ENCODE measurements at regions not wholly inside any gene's neighbourhood (a gene's known extent, or its start where the extent isn't known, plus 50 kb on each side); places are given as distances from the start of the nearest gene placed in this dataset.
"Not testable (repeated sequence)": the region's sequence is repeated elsewhere in the genome, so short reads cannot be mapped to it uniquely, and the experiment has no call there.

DNA sequence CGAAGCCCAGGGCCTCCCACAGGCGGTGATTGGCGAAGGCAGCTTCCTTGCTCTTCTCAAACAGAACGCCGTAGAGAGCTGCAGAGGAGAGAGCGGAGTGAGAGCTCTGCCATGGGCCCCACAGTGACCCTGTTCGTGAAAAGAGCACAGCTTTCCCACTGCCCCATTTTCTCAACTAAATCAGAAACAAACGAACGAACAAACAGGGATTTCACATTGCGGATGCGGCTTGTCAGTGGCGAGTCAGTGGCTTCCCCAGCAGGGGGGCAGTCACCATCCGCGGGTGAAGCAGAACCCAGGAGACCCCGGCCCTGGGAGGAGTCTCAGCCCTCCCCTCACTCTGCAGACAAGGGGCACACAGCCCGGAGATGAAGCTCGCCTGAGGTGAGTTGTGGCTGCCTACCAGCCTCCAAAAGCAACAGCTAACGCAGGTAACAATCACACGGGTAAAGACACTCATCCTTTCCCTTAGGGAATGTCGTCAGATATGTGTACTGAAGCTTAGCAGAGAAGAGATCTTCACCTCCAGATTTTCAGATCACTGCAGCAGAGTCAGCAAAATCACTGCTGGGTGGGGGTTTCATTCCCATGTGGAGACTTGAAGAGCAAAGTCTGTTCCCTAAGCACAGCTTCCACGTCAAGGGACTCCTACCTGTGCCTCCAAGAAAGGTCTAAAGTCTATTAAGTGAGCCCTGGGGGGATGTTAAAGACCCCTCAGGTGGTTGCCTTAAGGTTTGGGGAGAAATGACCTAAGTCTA, 51.2 kb upstream of the GPR31 start:
- DNase-seq, result no peak

DNA sequence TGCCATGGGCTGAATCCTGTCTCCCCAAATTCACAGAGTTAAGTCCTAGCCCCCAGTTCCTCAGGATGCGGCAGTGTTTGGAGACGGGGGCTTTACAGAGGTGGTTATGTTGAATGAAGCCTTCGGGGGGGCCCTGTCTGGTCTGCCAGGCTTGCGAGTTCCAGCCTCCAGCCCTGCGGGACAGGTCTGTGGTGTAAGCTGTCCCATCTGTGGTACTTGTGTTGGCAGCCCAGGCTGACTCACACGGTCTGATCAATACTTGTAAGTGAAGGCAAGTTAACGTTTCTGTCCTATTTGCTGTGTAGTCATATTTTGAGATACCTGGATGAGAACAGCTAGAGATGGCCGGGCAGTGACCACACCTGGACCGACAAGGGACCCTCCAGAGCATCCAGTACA, 51.8 kb upstream of the GPR31 start:
- no peak for DNase-seq

DNA sequence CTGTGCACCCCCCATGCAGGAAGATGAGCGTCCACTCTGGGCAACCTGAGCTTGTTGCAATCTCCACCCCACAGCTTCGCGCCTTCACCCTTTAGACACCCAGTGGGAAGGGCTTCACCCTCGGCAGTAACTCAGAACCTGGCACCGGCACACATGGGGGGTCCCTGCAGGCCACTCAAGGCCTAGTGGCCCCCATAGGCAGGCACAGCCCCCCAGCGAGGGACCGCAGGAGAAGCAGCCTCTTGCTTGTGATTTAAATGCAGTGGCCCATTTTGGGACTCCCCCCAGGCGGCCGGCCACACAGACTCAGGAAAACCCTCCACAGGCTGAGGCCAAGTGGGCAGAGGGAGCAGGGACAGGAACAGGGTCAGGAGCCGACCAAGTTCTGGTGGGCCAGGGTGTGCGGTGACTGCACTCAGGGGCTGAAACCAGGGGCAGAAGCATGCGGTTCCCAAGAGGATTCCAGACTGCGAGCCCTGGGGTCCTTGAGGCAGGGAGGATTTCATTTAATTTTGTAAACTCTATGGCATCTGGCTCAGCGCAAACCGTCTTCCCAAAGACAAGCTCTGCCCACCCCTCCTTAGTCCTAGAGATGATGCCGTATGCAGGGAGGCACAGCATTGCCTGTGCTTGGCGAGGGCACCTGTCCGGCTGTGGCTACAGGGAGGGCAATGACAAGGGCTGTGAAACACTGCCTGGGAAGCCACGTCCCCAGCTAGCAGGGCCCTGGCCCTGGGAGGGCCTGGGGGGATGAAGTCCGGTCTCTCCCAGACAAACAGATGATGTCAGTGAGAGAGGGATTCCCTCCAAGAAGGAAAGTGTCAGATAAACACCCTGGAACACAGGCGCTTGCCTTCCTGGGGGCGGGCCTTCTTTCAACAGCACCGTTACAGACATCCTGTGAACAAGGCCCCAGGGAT, 52.9 kb upstream of the GPR31 start:
- no peak for DNase-seq

DNA sequence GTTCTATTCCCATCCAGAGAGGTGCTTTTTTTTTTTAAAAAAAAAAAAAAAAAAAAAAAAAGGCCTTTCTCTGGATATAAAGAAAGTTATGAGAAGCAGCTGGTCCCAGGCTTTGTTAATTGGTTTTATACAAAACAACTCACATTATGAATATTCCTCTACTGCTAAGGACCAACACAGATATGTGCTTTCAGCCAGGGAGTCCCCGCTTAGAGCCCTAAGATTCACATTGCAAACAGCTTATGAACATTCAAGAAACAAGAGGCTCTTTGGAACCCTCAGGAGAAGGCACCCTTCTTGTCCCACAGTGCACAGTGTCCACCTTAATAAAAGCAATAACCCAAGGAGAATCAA, 53.5 kb upstream of the GPR31 start:
- no peak for DNase-seq

DNA sequence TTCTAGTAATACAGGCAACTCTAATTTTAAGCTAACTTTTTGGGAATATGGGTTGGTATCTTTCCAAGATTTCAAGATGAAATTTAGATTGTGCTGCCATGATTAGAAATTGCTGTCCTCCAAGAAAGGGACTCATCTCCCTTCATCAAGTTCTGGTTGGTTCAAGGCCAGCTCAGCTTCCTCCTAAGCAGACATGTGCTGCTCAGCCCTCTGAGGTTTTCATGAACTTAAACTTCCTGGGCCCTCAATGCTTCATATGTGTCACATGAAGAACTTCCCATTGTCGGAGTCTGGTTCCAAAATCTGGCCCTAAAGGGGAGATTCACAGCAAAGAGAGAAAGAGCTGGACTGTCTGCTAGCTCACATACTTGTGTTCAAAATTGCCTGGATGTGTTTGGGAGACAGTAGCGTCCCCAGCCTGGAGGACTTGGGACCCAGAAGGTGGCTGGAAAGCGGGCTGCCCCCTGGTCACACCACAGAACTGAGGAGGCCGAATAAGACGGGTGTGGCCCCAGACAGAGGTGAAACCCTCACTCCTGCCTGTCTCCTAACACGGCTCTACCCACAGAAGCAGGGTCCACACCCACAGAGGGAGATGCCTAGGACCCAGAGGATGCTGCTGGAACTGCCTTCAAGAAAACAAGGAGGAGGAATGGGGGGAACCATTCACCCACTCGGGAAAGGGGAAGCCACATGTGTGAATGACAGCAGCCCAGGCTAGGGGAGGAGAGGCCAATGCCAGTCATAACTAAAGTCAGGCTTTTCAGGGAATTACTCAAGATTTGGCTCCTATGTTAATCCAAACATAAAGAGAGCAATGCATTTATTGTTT, 54.3 kb upstream of the GPR31 start:
- DNase-seq, result no peak

DNA sequence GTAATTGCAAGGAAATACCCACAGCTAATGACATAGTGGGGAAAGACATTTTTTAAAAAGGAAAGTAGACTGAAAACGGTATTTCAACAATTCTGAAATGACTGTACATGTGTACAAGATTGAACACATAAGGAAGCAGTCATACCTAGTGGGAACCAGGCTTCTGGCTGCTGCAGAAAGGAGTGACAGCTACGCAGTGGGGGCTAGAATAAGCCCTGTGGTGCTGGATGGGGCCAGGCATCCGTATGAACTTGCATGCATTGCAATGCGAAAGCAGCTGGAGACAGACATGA, 54.9 kb upstream of the GPR31 start:
- DNase-seq, result no peak

DNA sequence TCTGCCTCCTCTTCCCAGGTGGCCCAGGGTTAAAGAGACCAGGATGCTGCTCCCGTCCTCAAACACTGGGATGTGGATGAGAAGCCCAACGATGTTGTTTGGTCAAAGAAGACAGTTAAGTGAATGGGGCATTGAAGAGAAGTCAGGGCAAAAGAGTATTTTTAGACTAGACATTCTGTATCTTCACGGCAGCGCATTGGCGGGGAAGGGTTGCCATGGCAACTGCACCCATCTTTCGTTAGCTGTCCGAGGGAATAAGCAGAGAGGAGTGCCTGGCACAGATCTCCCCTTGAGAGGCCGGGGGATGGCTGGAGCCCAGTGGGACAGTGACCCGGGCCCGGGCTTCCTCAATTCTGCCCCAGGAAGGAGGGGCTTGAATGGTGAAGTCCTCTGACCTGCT, 56.4 kb upstream of the GPR31 start:
- no peak for DNase-seq

DNA sequence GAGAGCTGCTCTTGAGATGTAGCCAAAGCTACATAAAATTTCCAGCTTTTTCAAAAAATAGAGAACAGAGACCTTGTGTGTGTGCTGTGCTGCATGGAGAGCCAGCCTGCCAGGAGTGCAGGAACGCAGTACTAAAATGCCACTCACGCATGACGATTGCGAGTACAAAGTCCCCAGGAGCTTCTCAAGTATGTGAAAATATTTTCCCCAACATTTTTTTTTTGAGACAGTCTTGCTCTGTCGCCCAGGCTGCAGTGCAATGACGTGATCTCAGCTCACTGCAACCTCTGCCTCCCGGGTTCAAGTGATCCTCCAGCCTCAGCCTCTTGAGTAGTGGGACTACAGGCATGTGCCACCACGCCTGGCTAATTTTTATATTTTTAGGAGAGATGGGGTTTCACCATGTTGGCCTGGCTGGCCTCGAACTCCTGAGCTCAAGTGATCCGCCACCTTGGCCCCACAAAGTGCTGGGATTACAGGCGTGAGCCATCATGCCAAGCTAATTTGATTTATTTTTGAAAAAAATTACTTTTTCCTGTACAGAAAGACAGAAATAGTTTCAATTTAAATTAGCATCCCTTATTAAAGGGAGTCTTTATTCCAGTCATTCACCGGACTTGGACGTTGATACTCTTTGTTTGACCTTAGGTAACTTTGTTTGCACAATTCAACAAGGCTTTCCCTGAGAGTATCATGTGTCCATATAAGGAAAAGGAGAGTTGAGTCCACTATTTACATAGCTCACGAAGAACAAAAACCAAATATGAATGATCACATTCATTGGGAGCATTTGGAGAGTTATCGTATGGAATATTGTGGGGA, 57.9 kb upstream of the GPR31 start:
- not testable (repeated sequence) for DNase-seq

DNA sequence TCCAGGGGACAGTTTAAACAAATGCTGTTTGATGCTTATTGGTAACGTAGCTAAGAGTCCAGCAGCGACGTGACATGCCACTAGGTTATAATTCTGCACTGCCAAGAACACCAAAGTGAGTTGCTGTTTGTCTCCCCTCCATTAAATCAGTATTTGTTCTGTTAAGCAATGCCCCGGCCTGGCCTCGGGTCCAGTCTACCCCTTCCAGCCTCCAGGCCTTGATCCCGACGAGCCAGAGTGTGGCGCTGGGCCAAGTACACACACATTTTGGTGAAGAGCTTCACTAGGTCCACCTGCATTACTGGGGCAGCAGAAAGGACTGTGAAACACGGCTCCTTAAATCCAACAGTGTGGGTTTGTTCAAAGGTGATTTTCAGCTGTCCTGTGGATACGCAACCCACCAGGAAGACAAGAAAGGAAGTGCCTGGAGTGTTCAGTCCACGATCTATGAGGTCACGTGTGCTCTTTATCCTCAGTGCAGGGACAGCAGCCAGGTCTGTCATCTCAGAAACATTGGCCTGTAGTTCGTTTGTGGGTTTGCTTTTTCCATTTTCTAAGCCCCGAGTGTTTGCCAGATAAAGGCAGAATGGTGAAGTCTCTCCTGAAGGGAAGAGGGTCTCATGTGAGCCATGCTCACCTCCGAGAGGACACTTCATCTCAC, 58.7 kb upstream of the GPR31 start:
- DNase-seq, result not testable (repeated sequence)

DNA sequence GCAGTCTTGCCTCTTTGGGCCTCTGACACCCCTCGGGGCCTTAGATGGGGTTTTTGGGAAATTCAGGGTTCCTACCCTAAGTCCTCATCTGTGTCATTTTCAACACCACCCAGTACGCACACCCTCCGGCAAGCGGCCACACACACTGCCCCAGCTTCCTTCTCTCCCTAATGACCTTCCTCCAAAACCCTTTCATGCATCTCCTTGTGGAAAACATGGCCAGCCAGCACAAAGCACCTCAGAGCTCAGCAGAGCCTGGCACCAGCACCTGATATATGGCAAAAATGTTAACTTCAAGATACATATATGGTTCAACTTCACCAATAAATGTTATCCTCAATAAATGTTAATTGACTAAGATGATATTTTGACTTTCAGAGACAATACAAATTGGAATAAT, 59.3 kb upstream of the GPR31 start:
- not testable (repeated sequence) for DNase-seq

DNA sequence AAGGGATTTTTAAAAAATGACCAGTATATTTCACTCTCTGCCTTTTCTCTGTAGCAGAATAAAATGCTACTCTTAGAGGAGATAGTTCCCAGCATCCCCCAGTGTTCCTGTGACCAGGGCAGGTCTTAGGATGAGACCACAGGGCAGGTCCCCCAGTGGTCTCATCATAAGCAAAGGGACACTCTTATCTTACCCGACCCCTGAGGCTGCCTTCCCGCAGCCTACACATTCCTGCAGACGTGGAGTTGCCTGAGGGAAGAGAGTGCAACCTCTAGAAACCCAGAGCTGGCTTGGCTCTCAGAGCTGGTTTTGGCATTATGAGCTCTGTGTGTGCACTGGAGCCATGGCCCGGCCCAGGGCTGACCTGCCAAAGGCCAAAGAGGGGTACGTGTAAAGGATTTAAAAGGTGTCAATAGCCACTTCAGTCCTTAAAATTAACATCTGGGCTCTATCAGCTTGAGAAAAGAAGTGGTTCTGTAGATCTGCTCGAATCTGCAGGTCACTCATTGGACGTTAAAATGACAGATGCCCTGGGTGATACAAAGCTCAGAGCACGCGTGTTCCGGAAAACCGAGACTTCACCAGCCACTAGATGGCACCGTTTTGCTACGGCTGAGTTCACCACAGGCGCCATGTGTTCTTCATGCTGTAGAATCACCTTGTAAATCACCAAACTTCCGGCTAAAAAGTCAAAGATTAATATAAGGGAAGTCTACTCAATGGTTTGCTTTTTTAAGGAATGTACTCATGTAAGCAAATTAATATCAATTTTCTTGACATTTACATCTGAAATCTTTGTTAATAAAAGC, 60.4 kb upstream of the GPR31 start:
- DNase-seq, result peak; percentile 38

DNA sequence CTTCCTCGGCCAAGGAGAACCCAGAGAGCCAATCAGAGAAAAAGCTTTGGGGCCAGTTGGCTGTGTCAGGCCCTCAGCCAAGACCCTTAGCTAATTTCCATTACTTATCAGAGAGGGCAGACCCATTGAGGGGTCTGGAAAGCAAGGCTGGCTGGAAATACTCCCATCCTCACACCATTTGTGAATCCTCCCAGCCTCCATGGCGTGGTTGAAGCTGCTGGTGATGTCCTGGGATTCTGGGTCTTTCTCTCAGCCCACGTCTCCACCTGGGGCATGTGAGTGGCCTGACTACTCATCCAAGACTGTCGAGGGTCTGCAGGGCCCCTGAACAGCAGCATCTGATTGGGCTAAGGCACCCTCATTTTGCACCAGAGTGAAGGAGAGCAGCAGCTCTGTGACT, 61.3 kb upstream of the GPR31 start:
- not testable (repeated sequence) for DNase-seq

DNA sequence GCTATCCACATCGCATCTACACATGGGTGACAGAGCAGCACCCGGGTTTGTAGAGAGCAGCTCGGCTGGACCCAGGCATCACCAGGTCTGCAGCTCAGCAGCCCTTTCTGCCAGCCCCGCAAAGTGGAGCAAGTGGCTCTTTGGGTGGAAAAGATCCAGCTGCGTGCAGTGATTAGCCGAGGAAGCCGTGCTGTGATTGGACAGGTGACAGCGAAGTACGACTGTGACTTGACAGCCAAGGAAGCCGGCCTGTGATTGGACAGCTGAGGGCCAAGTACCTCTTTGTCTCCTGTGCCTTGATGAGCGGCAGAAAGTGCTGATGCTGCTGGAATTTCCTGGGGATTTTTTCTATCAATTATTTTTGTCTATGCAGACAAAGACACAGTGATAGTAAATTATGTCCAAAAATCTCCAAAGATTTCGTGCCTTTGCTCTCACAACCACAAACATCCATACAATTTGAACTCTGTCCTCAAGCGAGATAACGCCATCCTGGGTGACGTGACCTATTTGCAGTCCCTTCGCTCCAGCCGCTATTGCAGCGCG, 62.3 kb upstream of the GPR31 start:
- DNase-seq, result no peak

DNA sequence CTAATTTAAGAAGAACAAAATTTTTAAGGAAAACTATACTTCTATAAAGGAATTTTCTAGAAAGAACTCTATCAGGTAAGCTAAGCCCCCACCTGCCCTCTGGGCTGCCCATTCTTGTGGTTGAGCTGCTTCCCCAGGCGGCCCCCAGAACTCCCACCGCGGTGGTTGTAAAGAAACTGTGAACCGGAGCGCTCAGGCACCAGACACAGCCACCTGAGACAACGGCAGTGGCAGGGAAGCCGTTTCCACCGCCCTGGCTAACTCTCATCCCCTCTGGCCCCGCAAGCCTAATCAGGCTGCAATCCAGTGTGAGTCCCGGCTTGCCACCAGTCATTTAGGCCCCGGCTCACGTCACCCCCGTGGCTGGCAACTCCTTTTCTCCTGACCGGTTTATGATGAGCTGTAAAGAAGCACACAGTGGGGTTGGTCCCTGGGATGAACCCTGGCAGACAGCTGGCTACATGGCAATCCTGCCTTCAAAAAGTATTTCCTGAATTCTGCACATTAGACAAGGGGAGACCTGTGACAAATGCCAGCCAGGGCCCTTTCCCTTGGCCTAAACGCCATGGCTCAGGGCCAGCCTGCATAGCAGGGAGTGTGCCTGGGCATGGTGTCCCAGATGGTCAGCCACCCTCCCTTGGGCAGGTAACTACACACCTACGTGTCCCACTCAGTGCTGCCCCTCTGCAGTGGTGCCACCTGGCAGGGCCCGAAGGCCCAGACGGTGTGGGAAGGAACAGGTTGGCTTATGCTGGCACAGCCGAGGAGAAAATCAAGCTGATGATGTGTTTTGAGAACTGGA, 63.8 kb upstream of the GPR31 start:
- DNase-seq, result no peak

DNA sequence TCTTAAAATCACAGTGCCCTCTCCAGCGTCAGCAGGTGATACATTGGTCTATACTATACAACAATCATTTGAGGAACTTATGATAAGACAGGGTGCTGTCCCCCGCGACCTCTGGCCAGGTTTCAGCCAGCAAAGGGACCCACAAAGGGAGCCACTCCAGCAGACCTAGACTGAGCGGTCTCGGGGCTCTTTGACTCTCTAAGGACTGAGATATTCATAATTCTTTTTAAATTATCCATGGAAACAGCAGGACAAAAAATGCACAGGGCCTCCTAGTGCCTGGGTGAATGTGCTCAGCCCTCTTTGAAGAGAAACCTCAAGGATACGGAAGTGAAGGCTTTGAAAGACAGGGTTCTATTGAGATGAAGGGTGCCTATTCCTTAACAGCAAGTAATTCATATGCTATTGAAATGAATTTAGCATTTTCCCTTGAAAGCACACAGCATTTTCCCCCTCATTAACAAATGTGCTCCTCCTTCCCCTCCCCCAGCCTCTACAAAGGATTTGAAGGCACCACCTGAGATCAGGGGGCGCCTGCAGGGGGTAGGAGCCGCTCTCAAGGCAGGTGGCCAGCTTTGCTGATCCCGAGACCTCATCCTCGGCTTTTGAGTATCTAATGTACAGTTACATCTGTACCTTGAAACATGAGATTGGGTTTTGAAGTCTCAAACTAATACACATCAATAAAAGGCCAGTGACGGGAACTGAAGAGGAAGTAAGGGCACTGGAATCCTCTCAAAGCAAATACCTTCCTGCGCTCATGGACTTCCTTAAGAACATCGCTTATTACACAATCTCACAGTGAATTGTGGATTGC, 65.3 kb upstream of the UNC93A start:
- not testable (repeated sequence) for DNase-seq

DNA sequence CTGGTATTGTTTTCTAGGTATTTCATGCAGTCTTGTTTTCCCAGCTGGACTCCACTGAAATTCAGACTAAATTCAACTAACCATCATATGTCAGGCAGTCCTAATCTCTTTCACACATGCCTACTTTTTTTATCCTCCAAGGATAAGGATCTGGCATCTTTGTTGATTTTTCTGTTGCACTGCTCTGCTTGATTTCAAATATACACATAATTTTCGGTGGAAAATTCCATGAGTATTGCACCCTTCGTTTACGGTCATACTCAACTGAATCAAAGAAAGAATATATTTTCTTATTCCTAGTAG, 64.8 kb upstream of the UNC93A start:
- DNase-seq, result no peak

DNA sequence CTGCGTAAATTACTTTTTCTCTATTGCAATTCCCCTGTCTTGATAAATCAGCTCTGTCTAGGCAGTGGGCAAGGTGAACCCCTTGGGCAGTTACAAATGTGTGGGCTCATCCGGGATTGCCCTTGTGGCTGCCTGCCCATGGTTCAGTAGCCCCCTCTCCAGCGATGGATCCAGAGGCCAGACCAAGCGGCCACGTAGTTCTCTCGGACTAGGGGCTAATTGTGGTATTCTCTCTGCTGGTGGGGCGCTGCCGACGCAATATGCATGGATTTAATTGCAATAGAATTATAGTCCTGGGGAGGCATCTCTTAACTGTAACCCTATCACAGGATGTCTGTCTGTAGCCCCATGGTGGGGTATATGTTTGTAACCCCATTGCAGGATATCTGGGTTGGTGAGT, 64.3 kb upstream of the UNC93A start:
- no peak for DNase-seq

DNA sequence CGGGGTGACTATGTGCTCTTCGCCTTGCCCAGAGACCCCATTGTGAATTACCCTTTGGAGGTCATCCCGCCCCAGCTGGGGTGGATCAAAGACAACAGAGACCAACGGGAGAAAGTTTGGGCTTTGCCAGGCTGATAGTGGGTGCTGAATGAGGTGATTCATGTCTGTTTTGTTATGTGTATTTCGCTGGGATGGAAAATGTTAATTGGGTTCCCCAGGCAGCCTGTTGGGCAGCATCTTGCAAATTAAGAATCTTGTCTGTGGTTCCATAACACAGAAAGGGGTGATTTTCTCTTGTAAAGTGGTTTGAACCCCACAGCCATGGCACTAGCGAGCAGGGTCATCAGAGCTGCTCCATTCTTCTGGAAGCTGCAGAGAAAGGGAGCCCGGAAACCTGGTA, 63.1 kb upstream of the UNC93A start:
- DNase-seq, result no peak

DNA sequence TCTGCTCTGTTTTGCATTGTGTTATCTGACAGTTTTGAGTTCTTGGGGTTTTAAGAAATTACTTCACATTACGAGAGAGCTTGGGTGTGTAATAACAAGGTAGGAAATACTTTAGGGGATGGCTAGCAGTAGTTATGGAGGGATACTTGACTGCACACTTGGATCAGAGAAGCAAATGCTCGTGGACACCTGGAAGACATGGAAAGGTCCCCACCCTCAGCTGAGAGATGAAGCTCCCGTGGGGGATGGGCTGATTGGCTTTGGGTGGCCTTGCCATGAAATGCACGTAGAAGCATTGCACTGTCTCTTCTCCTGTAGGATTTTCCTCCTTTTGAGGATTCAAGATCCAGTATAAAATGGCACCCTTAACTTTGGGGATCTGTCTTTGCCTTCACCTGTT, 61.5 kb upstream of the UNC93A start:
- DNase-seq, result no peak

Measured in activated CD4-positive, alpha-beta T cell treated with anti-CD3 and anti-CD28 coated beads for 48 hours (primary cell).